ENCODE measurements at regions not wholly inside any gene's neighbourhood (a gene's known extent, or its start where the extent isn't known, plus 50 kb on each side); places are given as distances from the start of the nearest gene placed in this dataset.

DNA sequence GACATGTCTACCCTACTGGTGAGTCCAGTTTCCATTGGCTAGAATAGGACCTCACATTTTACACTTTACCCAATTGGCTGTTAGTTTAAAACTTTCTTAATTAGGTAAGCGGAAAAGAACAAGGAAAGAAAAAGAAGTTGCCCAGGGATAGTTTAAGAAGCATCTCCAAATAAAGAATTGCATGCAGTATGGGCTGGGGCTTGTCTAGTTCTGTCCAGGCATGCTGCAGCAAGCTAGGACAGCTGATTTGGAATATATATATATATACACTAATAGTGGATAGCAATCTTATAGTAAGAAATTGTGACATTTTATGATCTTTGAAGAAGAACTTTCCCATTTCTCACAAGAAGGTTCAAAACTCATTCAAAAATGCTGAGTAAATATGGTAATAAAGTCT lies 90.0 kb upstream of the ERBB4 start:
- H3K4me1 Mint-ChIP-seq (ENCODE audit: low read depth in 2 of 2), result no peaks in the 10 kb centered on the region
- peaks cover 0 to 9% of the 10 kb centered on the region in 2 donors for H3K9me3 Mint-ChIP-seq
- no peaks in the 10 kb centered on the region for H3K27me3 Mint-ChIP-seq
- H3K27ac Mint-ChIP-seq, result no peak overlapping the region
- ATAC-seq (replicated peaks), result no peak
- no peaks in the 10 kb centered on the region for H3K36me3 Mint-ChIP-seq (ENCODE audit: insufficient read depth)
- DNase-seq, result no peak
- H3K4me3 Mint-ChIP-seq, result no peak overlapping the region

DNA sequence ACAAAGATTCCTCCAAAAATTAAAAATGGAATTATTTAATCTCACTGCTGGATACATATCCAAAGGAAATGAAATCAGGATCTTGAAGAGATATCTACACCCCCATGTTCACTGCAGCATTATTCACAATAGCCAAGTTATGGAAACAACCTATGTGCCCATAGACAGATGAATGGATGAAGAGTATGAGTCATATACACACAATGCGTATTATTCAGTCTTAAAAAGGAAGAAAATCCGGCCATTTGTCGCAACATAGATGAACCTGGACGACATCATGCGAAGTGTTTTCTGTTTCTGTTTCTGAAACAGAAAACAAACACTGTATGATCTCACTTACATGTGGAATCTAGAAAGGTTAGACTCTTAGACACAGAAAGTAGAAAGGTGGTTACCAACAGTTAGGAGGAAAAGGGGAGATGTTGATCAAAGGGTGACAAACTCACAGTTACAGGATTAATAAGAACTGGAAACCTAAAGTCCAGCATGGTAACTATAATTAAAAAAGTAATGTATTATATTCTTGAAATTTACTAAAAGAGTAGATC lies 87.8 kb upstream of the ERBB4 start:
- Mint-ChIP-seq H3K4me3 (no peak overlapping the region), H3K4me1 (ENCODE audit: low read depth in 2 of 2) (no peaks in the 10 kb centered on the region), H3K27ac (no peak overlapping the region), H3K27me3 (no peaks in the 10 kb centered on the region), H3K36me3 (ENCODE audit: insufficient read depth) (no peaks in the 10 kb centered on the region), H3K9me3 (peaks cover 0 to 9% of the 10 kb centered on the region in 2 donors)
- ATAC-seq (replicated peaks) (no peak), DNase-seq (no peak)

DNA sequence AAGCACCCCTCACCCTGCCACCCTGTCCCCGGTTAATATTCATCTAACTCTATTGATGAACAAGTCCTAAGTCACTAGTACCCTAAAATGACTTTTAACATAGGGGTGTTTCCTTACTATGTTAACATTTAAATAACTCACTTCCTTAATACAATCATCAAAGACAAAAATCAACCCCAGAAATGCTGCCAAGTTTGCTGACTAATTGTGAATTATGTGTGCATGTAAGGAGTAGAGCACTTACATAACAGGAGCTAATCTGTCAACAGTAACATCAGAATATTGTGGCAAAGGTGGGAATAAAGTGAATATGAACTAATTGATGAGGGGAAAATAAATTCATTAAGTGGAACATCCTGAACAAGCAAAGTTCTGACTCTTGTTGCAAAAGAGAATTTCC lies 81.4 kb upstream of the ERBB4 start:
- H3K4me3 Mint-ChIP-seq, result no peak overlapping the region
- DNase-seq (no peak), ATAC-seq (replicated peaks) (no peak)
- H3K9me3 Mint-ChIP-seq, result no peaks in the 10 kb centered on the region
- no peak overlapping the region for H3K27ac Mint-ChIP-seq
- H3K4me1 Mint-ChIP-seq (ENCODE audit: low read depth in 2 of 2), result no peaks in the 10 kb centered on the region
- H3K27me3 Mint-ChIP-seq, result no peaks in the 10 kb centered on the region
- no peaks in the 10 kb centered on the region for H3K36me3 Mint-ChIP-seq (ENCODE audit: insufficient read depth)

DNA sequence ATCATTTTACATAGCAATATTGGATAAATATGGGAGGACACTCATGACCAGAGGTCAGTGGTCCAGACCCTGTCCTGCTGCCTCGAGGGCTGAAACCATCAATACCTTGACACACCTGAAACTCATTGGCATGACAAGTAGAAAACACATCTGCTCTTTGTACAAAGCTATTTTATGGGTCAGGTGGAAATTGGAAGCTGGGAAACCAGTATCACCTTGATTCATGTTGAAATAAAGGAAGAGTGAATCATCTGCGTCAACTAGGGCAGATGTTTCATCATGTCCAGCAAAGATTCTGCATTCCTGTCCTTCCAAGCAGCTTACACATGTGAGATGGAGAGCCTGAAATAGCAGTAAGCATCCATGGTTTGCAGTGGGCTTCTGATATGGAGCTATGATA lies 80.0 kb upstream of the ERBB4 start:
- Mint-ChIP-seq H3K36me3 (ENCODE audit: insufficient read depth) (no peaks in the 10 kb centered on the region), H3K9me3 (no peaks in the 10 kb centered on the region), H3K27ac (no peak overlapping the region), H3K4me1 (ENCODE audit: low read depth in 2 of 2) (no peaks in the 10 kb centered on the region), H3K27me3 (no peaks in the 10 kb centered on the region), H3K4me3 (no peak overlapping the region)
- ATAC-seq (replicated peaks), result no peak
- DNase-seq, result no peak

DNA sequence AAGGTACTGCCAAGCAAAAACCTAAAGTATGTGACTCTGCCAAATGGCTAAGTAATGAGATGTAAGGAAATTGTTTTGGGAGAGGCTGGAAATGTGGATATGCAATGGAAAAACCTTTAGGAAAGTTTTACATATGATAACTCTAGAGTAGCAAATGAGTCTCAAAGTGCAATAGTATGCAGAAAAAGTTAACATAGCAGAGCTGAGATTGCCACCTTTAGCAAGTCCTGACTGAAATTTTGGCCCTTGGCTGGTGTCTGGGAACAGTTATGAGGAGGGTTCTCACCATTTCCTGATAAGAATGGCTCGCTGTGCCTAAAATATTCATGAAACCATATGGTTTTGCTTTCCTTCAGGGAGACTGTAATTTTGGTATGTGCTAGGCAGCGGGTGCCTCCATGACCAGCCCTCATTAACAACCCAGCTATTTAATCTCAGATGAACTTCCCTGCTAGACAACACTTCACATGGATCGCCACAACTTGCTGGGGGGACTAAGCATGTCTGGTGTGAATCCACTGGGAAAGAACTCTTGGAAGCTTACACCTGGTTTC lies 72.3 kb upstream of the ERBB4 start:
- Mint-ChIP-seq H3K4me1 (ENCODE audit: low read depth in 2 of 2) (no peaks in the 10 kb centered on the region), H3K4me3 (no peak overlapping the region), H3K27ac (no peak overlapping the region), H3K9me3 (peaks cover 3 to 7% of the 10 kb centered on the region in 2 donors), H3K36me3 (ENCODE audit: insufficient read depth) (no peaks in the 10 kb centered on the region), H3K27me3 (no peaks in the 10 kb centered on the region)
- DNase-seq, result no peak
- no peak for ATAC-seq (replicated peaks)

DNA sequence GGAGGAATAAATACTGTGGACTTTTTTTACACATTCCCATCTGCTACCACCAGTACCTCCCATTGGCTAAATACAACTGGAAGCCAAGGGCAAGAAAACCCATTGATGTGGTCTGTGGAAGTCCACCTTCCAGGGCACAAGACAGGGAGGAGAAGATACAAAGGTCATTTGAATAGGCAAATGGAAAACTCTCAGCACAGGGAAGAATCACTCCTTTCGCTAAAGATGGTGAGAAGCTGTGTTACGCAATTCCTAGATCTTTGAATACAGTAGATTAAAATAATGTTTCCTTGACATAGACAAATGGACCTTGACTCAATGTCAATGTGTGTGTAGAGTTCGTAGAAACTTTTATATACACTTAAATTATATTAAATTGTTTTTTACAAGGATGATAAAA lies 70.9 kb upstream of the ERBB4 start:
- Mint-ChIP-seq H3K4me3 (no peak overlapping the region), H3K27me3 (no peaks in the 10 kb centered on the region), H3K36me3 (ENCODE audit: insufficient read depth) (no peaks in the 10 kb centered on the region), H3K27ac (no peak overlapping the region), H3K9me3 (peaks cover 3 to 7% of the 10 kb centered on the region in 2 donors), H3K4me1 (ENCODE audit: low read depth in 2 of 2) (no peaks in the 10 kb centered on the region)
- DNase-seq (no peak), ATAC-seq (replicated peaks) (no peak)

DNA sequence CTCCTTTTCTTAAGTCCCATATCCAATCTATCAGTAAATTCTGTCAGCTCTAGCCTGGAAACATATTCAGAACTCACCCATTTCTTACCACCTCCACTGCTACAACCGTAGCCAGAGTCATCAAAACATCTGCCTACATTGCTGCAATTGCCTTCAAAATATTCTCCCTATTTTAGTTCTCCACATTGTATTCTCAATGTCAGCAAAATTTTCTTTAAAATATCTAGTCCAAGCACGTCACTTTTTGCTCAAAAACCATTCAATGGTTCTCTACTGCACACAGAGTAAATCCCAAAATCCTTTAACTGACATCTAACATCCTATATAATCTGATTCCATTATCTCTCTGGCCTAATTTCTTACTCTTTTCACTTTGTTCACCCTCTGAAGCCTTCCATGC lies 68.5 kb upstream of the ERBB4 start:
- DNase-seq, result no peak
- Mint-ChIP-seq H3K4me1 (ENCODE audit: low read depth in 2 of 2) (no peaks in the 10 kb centered on the region), H3K27ac (no peak overlapping the region), H3K27me3 (no peaks in the 10 kb centered on the region), H3K4me3 (no peak overlapping the region), H3K36me3 (ENCODE audit: insufficient read depth) (no peaks in the 10 kb centered on the region), H3K9me3 (peaks cover 0 to 1% of the 10 kb centered on the region in 2 donors)
- no peak for ATAC-seq (replicated peaks)

DNA sequence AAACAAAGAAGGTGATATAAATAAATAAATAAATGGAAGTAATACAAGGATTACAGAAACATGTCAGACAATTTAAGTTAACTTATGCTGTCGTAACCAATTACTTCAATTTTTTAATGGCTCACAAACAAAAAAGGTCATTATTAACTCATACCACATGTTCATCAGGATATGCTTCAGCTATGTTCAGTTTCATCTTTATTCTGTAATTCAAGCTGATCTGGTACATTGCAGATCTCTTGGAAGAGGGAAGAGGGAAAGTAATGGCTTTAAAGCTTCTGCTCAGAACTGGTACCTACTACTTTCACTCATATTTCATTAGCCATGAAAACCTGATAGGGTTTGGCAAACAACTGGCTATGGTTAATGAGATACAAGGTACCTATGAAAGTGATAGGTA lies 67.6 kb upstream of the ERBB4 start:
- Mint-ChIP-seq H3K36me3 (ENCODE audit: insufficient read depth) (no peaks in the 10 kb centered on the region), H3K4me3 (no peak overlapping the region), H3K27ac (no peak overlapping the region), H3K27me3 (no peaks in the 10 kb centered on the region), H3K9me3 (peaks cover 0 to 1% of the 10 kb centered on the region in 2 donors), H3K4me1 (ENCODE audit: low read depth in 2 of 2) (no peaks in the 10 kb centered on the region)
- ATAC-seq (replicated peaks), result no peak
- DNase-seq, result no peak

DNA sequence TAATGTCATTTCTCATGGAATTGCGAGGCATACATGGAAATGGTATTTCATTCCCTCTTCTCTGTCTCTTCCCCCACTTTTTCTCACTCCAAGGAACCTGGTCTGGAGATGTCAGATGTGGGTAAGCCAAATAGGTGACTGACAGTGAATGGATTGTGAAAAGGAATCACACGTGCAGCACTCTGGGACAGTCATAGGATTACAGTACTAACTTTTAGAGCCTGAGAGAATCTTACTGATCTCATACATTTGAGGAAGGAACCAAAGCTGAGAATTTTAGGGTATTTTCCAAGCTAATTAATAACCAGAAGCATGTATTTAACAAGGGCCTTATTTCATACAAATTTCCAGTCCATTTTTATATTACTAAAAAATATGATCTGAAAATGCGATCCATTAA lies 58.1 kb upstream of the ERBB4 start:
- Mint-ChIP-seq H3K9me3 (no peaks in the 10 kb centered on the region), H3K36me3 (ENCODE audit: insufficient read depth) (no peaks in the 10 kb centered on the region), H3K4me3 (no peak overlapping the region), H3K4me1 (ENCODE audit: low read depth in 2 of 2) (no peaks in the 10 kb centered on the region), H3K27me3 (peaks cover 0 to 4% of the 10 kb centered on the region in 2 donors), H3K27ac (no peak overlapping the region)
- DNase-seq (no peak), ATAC-seq (replicated peaks) (no peak)

DNA sequence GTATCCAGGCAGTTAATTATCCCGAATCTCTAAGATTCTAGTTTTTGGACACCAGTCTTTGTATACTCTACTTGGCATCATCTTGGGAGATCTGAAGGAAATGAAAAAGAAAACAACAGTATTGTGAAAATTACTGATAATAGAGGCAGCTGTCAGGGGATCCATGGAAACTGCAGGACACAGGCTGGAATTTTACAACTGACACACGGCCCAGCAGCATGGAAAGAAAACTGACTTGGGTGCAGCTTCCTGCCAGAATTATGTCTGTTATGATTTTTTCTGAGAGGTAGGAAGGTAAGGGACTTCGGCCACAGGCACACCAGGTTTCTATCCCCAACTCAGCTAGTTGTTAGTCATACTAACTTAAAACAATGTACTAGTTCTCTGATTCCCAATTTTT lies 57.7 kb upstream of the ERBB4 start:
- H3K9me3 Mint-ChIP-seq, result no peaks in the 10 kb centered on the region
- no peaks in the 10 kb centered on the region for H3K4me1 Mint-ChIP-seq (ENCODE audit: low read depth in 2 of 2)
- H3K4me3 Mint-ChIP-seq, result no peak overlapping the region

DNA sequence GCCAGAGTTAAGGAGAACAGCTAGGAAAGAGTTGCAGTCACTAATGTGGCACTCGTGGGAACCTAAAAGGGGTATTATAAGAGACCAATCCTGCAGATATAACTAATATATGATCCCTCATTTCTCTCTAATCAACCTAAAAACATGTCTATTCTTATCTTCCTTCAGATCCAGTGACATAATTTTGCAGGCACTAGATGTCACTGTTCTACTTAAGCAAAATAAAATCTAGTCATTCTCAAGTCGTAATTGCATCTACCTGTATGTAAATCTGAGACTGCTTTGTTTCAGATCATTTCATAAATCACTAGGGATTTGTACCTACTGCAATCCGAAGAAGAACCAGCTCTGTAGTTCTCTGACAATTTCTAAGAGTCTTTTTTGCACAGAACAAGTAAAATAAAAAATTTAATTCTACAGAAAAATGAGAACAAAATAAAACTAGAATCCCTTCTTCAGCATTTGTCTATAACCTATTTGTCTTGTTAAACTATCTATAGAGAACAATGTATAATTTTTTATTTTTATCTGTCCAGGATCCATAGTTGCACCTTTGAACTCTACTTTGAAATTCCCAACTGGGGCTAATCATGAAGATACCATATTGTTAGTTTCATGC lies 56.5 kb upstream of the ERBB4 start:
- Mint-ChIP-seq H3K4me3 (no peak overlapping the region), H3K4me1 (ENCODE audit: low read depth in 2 of 2) (no peaks in the 10 kb centered on the region), H3K36me3 (ENCODE audit: insufficient read depth) (no peaks in the 10 kb centered on the region), H3K27me3 (peaks cover 4 to 9% of the 10 kb centered on the region in 2 donors), H3K9me3 (no peaks in the 10 kb centered on the region), H3K27ac (no peak overlapping the region)
- no peak for ATAC-seq (replicated peaks)
- DNase-seq, result no peak

More for the DNA sequence above, 57.7 kb upstream of the ERBB4 start:
- Mint-ChIP-seq H3K27me3 (peaks cover under 1 to 4% of the 10 kb centered on the region in 2 donors), H3K27ac (no peak overlapping the region), H3K36me3 (ENCODE audit: insufficient read depth) (no peaks in the 10 kb centered on the region)
- DNase-seq (no peak), ATAC-seq (replicated peaks) (no peak)

DNA sequence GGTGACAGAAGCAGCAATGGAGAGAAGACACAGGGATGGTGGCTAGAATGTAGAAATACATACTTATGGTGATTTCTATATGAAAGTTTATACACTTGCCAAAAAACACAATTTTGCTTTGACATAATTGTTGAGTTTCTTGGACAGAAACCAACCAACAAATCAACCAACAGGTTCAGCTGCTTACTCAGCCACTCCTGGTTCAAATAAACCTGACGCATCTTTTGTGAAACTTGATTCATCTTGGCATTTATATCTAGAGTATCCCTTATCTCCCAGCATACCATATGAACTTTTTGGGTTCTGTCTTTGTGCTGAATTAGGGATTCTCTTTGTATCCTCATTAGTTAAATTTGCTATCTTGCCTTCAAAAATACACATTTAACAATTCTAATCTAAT lies 54.1 kb upstream of the ERBB4 start:
- no peaks in the 10 kb centered on the region for H3K9me3 Mint-ChIP-seq
- ATAC-seq (replicated peaks), result no peak
- DNase-seq, result no peak
- H3K36me3 Mint-ChIP-seq (ENCODE audit: insufficient read depth), result no peaks in the 10 kb centered on the region
- H3K4me1 Mint-ChIP-seq (ENCODE audit: low read depth in 2 of 2), result no peaks in the 10 kb centered on the region
- H3K27ac Mint-ChIP-seq, result no peak overlapping the region
- peaks cover 2 to 9% of the 10 kb centered on the region in 2 donors for H3K27me3 Mint-ChIP-seq
- no peak overlapping the region for H3K4me3 Mint-ChIP-seq

Measured in effector memory CD8-positive, alpha-beta T cell (primary cell).